ENCODE measurements at regions not wholly inside any gene's neighbourhood (a gene's known extent, or its start where the extent isn't known, plus 50 kb on each side); places are given as distances from the start of the nearest gene placed in this dataset.
"Not testable (repeated sequence)": the region's sequence is repeated elsewhere in the genome, so short reads cannot be mapped to it uniquely, and the experiment has no call there.

DNA sequence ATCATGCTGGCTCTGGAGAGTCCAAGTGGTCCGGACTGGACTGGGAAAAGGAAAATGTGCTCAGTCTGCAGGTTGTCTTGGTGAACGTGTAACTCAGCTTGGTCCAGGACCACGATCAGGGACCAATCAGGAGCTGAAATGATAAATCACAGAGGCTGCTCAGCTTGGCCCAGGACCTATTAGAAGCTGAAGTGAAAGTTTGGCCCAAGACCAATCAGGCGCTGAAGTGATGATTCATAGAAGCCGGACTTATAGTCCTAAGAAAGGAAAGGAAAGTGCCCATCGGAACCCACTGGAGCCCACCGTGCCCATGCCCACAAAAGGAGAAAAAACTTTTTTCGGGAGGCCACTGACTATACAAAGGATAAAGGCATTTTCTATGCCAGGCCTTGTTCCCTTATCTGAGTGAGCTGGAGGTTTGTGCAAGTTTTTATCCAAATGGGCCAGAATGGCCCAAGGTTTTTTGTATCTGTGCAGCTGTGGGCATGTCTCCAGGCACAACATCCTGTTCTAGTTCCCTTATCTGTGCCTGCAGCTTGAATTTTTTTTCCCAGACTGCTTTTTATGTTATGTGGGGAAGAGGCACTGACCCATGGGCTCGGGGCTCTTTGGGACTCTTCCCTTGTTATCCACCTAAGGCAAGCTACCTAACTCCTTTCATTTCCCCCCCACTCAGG is 194.4 kb downstream of the FAM133A start:
- H3K9ac ChIP-seq (ENCODE audit: low read depth, low read length, poor library complexity, severe bottlenecking): no peak overlapping the region
- no peaks in the 10 kb centered on the region for H3K4me1 ChIP-seq (ENCODE audit: insufficient read depth, low read length, poor library complexity, severe bottlenecking)
- H4K20me1 ChIP-seq (ENCODE audit: insufficient read depth, low read length, poor library complexity, severe bottlenecking): no peaks in the 10 kb centered on the region
- TF ChIP-seq, protein P1, sequence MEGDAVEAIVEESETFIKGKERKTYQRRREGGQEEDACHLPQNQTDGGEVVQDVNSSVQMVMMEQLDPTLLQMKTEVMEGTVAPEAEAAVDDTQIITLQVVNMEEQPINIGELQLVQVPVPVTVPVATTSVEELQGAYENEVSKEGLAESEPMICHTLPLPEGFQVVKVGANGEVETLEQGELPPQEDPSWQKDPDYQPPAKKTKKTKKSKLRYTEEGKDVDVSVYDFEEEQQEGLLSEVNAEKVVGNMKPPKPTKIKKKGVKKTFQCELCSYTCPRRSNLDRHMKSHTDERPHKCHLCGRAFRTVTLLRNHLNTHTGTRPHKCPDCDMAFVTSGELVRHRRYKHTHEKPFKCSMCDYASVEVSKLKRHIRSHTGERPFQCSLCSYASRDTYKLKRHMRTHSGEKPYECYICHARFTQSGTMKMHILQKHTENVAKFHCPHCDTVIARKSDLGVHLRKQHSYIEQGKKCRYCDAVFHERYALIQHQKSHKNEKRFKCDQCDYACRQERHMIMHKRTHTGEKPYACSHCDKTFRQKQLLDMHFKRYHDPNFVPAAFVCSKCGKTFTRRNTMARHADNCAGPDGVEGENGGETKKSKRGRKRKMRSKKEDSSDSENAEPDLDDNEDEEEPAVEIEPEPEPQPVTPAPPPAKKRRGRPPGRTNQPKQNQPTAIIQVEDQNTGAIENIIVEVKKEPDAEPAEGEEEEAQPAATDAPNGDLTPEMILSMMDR (conservative IDR thresholded peaks at IDR 0.05; ENCODE audit: low read length): no peak
- no peak for TF ChIP-seq EZH2phosphoT487 (IDR thresholded peaks at IDR 0.05; ENCODE audit: borderline replicate concordance)
- no peaks in the 10 kb centered on the region for H3K36me3 ChIP-seq (ENCODE audit: insufficient read depth, low read length)
- no peak overlapping the region for H3K4me3 ChIP-seq (ENCODE audit: low read length, poor library complexity, severe bottlenecking)
- no peaks in the 10 kb centered on the region for H3F3A ChIP-seq (ENCODE audit: low read depth)
- H3K79me2 ChIP-seq (ENCODE audit: insufficient read depth, low read length): no peaks in the 10 kb centered on the region
- H3K9me3 ChIP-seq (ENCODE audit: insufficient read depth, low read depth, low read length): no peaks in the 10 kb centered on the region
- no peak overlapping the region for H2AFZ ChIP-seq (ENCODE audit: low read length)
- no peaks in the 10 kb centered on the region for H3K9me2 ChIP-seq (replicated peaks; ENCODE audit: low read depth, low read length)
- H3K4me2 ChIP-seq (ENCODE audit: low read depth, low read length, poor library complexity, severe bottlenecking): no peak overlapping the region
- no peaks in the 10 kb centered on the region for H3K27me3 ChIP-seq (ENCODE audit: insufficient read depth, low read length, poor library complexity, severe bottlenecking)

DNA sequence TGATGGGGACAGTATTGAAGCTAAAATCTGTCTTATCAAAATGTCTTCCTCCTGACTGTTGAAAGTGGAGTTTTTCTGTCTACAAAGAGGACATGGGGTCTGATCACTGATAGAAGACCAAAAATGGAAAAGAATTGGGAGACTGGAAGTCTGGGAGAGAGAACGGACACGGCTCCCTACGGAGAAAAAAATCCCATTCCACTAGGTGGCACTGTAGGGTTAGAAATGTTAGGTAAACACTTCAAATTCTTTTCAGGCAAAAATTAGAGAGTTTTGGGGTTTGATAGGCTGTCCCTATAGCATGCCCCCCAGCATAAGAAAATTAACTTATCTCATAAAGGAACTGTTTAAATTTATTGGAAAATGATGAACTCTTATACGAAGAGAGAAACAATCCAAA is 200.5 kb downstream of the FAM133A start:
- H3K4me1 ChIP-seq (ENCODE audit: insufficient read depth, low read length, poor library complexity, severe bottlenecking): no peaks in the 10 kb centered on the region
- no peaks in the 10 kb centered on the region for H3F3A ChIP-seq (ENCODE audit: low read depth)
- no peaks in the 10 kb centered on the region for H3K9me3 ChIP-seq (ENCODE audit: insufficient read depth, low read depth, low read length)
- H3K9ac ChIP-seq (ENCODE audit: low read depth, low read length, poor library complexity, severe bottlenecking): no peak overlapping the region
- no peaks in the 10 kb centered on the region for H3K27me3 ChIP-seq (ENCODE audit: insufficient read depth, low read length, poor library complexity, severe bottlenecking)
- no peak overlapping the region for H3K4me3 ChIP-seq (ENCODE audit: low read length, poor library complexity, severe bottlenecking)
- no peaks in the 10 kb centered on the region for H3K79me2 ChIP-seq (ENCODE audit: insufficient read depth, low read length)
- no peaks in the 10 kb centered on the region for H3K36me3 ChIP-seq (ENCODE audit: insufficient read depth, low read length)
- no peak overlapping the region for H2AFZ ChIP-seq (ENCODE audit: low read length)
- no peak overlapping the region for H3K4me2 ChIP-seq (ENCODE audit: low read depth, low read length, poor library complexity, severe bottlenecking)
- TF ChIP-seq, protein P1 (conservative IDR thresholded peaks at IDR 0.05; ENCODE audit: low read length): peak; percentile 58
- no peak for TF ChIP-seq EZH2phosphoT487 (IDR thresholded peaks at IDR 0.05; ENCODE audit: borderline replicate concordance)
- no peaks in the 10 kb centered on the region for H3K9me2 ChIP-seq (replicated peaks; ENCODE audit: low read depth, low read length)
- no peaks in the 10 kb centered on the region for H4K20me1 ChIP-seq (ENCODE audit: insufficient read depth, low read length, poor library complexity, severe bottlenecking)

DNA sequence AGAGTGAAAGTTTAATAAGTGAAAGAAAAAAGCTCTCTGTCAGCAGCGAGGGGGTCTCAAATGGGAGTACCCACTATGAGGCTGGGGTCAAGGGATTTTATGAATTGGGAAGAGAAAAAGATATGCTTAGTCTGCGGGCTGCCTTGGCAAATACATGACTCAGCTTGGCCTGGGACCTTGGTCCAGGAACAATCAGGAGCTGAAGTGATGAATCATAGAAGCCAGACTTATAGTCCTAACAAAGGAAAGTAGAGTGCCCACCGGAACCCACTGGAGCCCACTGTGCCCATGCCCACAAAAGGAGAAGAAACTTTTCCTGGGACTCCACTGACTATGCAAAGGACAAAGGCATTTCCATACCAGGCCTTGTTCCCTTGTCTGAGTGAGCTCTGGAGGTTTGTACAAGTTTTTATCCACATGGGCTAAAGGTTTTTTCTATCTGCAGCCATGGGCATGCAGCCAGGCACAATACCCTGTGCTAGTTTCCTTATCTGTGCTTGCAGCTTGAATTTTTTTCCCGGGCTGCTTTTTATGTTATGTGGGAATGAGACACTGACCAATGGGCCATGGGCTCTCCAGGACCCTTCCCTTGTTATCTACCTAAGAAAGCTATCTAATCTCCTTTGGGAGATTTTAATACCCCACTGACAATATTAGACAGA is 201.7 kb downstream of the FAM133A start:
- Histone ChIP-seq H3K9ac (ENCODE audit: low read depth, low read length, poor library complexity, severe bottlenecking) (no peak overlapping the region), H3K4me1 (ENCODE audit: insufficient read depth, low read length, poor library complexity, severe bottlenecking) (no peaks in the 10 kb centered on the region), H3K36me3 (ENCODE audit: insufficient read depth, low read length) (no peaks in the 10 kb centered on the region), H3F3A (ENCODE audit: low read depth) (no peaks in the 10 kb centered on the region), H3K4me3 (ENCODE audit: low read length, poor library complexity, severe bottlenecking) (no peak overlapping the region), H3K9me2 (replicated peaks; ENCODE audit: low read depth, low read length) (no peaks in the 10 kb centered on the region), H3K79me2 (ENCODE audit: insufficient read depth, low read length) (no peaks in the 10 kb centered on the region), H3K4me2 (ENCODE audit: low read depth, low read length, poor library complexity, severe bottlenecking) (no peak overlapping the region), H3K9me3 (ENCODE audit: insufficient read depth, low read depth, low read length) (no peaks in the 10 kb centered on the region), H2AFZ (ENCODE audit: low read length) (no peak overlapping the region), H4K20me1 (ENCODE audit: insufficient read depth, low read length, poor library complexity, severe bottlenecking) (no peaks in the 10 kb centered on the region), H3K27me3 (ENCODE audit: insufficient read depth, low read length, poor library complexity, severe bottlenecking) (no peaks in the 10 kb centered on the region)
- TF ChIP-seq, protein P1 (conservative IDR thresholded peaks at IDR 0.05; ENCODE audit: low read length): no peak
- no peak for TF ChIP-seq EZH2phosphoT487 (IDR thresholded peaks at IDR 0.05; ENCODE audit: borderline replicate concordance)

DNA sequence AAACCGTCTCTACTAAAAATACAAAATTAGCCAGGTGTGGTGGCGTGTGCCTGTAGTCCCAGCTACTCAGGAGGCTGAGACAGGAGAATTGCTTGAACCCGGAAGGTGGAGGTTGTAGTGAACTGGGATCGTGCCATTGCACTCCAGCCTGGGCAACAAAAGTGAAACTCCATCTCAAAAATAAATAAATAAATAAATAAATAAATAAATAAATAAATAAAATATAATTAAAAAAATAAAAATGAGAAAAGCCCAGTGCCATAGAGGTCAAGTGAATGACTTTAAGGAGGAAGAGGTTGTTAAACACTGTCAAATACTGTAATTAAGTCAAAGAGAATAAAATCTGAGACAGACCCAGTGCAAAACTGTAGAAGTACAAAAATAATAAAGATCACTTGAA is 247.0 kb downstream of the FAM133A start:
- H3K79me2 ChIP-seq (ENCODE audit: insufficient read depth, low read length); H3K4me1 ChIP-seq (ENCODE audit: insufficient read depth, low read length, poor library complexity, severe bottlenecking); H4K20me1 ChIP-seq (ENCODE audit: insufficient read depth, low read length, poor library complexity, severe bottlenecking); H3K27me3 ChIP-seq (ENCODE audit: insufficient read depth, low read length, poor library complexity, severe bottlenecking); H2AFZ ChIP-seq (ENCODE audit: low read length); H3K9me3 ChIP-seq (ENCODE audit: insufficient read depth, low read depth, low read length); H3K36me3 ChIP-seq (ENCODE audit: insufficient read depth, low read length); H3K9ac ChIP-seq (ENCODE audit: low read depth, low read length, poor library complexity, severe bottlenecking); H3K9me2 ChIP-seq (replicated peaks; ENCODE audit: low read depth, low read length); H3K4me3 ChIP-seq (ENCODE audit: low read length, poor library complexity, severe bottlenecking); H3F3A ChIP-seq (ENCODE audit: low read depth); H3K4me2 ChIP-seq (ENCODE audit: low read depth, low read length, poor library complexity, severe bottlenecking): not testable (repeated sequence)
